ENCODE measurements at regions not wholly inside any gene's neighbourhood (a gene's known extent, or its start where the extent isn't known, plus 50 kb on each side); places are given as distances from the start of the nearest gene placed in this dataset.
A peak's percentile ranks its signal among the peaks of the same experiment; 100 is the strongest.

DNA sequence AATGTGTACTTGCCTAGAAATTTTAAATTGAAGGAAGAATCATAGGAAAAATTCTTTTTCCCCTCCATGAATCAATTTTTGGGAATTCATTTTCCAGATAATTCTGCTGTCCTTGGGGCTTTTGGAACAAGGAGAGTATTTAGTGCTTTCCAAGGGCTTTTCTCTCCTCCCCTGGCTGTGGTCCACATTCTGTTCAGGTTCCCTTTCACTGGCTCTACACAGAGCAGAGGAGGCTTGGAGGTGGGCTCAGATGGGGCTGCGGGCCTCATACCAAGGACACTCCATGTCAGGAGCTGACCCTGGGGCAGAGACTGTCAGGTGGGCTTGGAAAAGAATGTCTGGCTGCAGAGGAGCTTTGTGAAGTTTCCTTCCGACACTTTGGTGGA, 128.1 kb downstream of the GADD45G start:
- Histone ChIP-seq H3K4me1 (peaks cover 9 to 21% of the 10 kb centered on the region in 2 donors), H3K9me3 (no peaks in the 10 kb centered on the region), H3K27me3 (no peaks in the 10 kb centered on the region), H3K4me3 (no peak overlapping the region), H3K27ac (no peak overlapping the region), H3K36me3 (no peaks in the 10 kb centered on the region)
- TF ChIP-seq, protein P1, sequence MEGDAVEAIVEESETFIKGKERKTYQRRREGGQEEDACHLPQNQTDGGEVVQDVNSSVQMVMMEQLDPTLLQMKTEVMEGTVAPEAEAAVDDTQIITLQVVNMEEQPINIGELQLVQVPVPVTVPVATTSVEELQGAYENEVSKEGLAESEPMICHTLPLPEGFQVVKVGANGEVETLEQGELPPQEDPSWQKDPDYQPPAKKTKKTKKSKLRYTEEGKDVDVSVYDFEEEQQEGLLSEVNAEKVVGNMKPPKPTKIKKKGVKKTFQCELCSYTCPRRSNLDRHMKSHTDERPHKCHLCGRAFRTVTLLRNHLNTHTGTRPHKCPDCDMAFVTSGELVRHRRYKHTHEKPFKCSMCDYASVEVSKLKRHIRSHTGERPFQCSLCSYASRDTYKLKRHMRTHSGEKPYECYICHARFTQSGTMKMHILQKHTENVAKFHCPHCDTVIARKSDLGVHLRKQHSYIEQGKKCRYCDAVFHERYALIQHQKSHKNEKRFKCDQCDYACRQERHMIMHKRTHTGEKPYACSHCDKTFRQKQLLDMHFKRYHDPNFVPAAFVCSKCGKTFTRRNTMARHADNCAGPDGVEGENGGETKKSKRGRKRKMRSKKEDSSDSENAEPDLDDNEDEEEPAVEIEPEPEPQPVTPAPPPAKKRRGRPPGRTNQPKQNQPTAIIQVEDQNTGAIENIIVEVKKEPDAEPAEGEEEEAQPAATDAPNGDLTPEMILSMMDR (IDR thresholded peaks at IDR 0.05), result no peak
- ATAC-seq (no peak), DNase-seq (no peak)
- intact Hi-C loops (cut with DNase I), result no loop called here

- Histone ChIP-seq H3K36me3 (no peaks in the 10 kb centered on the region), H3K9me3 (no peaks in the 10 kb centered on the region), H3K4me3 (no peak overlapping the region), H3K27me3 (no peaks in the 10 kb centered on the region), H3K4me1 (peaks cover 9 to 25% of the 10 kb centered on the region in 2 donors), H3K27ac (no peak overlapping the region)
- TF ChIP-seq, protein P1 (IDR thresholded peaks at IDR 0.05), result no peak
- intact Hi-C loops (cut with DNase I), result no loop called here
- ATAC-seq (no peak), DNase-seq (no peak)
These were observed 129.8 kb downstream of the GADD45G start for GRCh38 chr9:89734600-89735041.

- Histone ChIP-seq H3K27me3 (no peaks in the 10 kb centered on the region), H3K4me3 (no peak overlapping the region), H3K27ac (no peak overlapping the region), H3K4me1 (peaks cover 0 to 13% of the 10 kb centered on the region in 2 donors), H3K9me3 (no peaks in the 10 kb centered on the region), H3K36me3 (no peaks in the 10 kb centered on the region)
- TF ChIP-seq, protein P1 (IDR thresholded peaks at IDR 0.05), result no peak
- no peak for ATAC-seq
- no peak for DNase-seq
- intact Hi-C loops (cut with DNase I), result no loop called here
These were observed 133.5 kb downstream of the GADD45G start for GRCh38 chr9:89738137-89738932.

- DNase-seq, result no peak
- H3K27me3 ChIP-seq, result no peaks in the 10 kb centered on the region
- no peak overlapping the region for H3K4me3 ChIP-seq
- TF ChIP-seq, protein P1 (IDR thresholded peaks at IDR 0.05), result no peak
- H3K27ac ChIP-seq, result no peak overlapping the region
- ATAC-seq, result peak; percentile 27
- H3K4me1 ChIP-seq, result peaks cover 0 to 10% of the 10 kb centered on the region in 2 donors
- intact Hi-C loops (cut with DNase I), result no loop called here
- H3K36me3 ChIP-seq, result no peaks in the 10 kb centered on the region
- H3K9me3 ChIP-seq, result peaks cover 0 to 2% of the 10 kb centered on the region in 2 donors
These were observed 134.7 kb downstream of the GADD45G start for GRCh38 chr9:89739511-89739910.

DNA sequence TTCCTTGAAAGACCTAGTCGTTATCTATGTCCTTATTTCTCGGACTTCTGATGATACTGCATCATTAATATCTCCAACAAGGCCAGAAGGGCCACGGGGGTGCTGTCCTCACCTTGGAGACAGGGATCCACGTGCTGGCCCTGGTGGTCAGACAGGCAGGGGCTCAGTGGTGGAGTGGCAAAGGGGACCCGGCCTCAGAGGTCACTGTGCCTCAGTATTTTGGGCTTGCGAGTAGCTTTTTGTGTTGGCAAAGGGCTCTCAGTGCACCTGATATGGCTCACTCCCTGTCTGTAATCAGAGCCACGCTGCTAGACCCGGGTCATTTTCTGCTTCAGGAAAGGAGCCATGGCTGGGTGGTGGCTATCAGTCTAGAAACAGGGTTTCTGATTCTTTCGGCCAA, 135.1 kb downstream of the GADD45G start:
- no peaks in the 10 kb centered on the region for H3K36me3 ChIP-seq
- H3K27me3 ChIP-seq, result no peaks in the 10 kb centered on the region
- DNase-seq (no peak), ATAC-seq (no peak)
- no peak overlapping the region for H3K27ac ChIP-seq
- intact Hi-C loops (cut with DNase I), result no loop called here
- TF ChIP-seq, protein P1 (IDR thresholded peaks at IDR 0.05), result no peak
- H3K4me3 ChIP-seq, result no peak overlapping the region
- peaks cover 0 to 6% of the 10 kb centered on the region in 2 donors for H3K9me3 ChIP-seq
- peaks cover 0 to 9% of the 10 kb centered on the region in 2 donors for H3K4me1 ChIP-seq
